Fibroblast of villous mesenchyme (primary cell): ENCODE measurements at regions not wholly inside any gene's neighbourhood (a gene's known extent, or its start where the extent isn't known, plus 50 kb on each side); places are given as distances from the start of the nearest gene placed in this dataset.
"Not testable (repeated sequence)": the region's sequence is repeated elsewhere in the genome, so short reads cannot be mapped to it uniquely, and the experiment has no call there.

ENCODE experiments used
- DNase-seq: peaks from one replicate; pipeline ENCODE4 v3.0.0-alpha.2; 2010; ENCODE audit warnings: low read depth
- H3K4me3 ChIP-seq: 2 replicates; pipeline ENCODE4 v1.5.1; 2011; ENCODE audit warnings: low read depth, mild to moderate bottlenecking, low read length
- CTCF ChIP-seq: IDR thresholded peaks from 2 replicates; pipeline ENCODE4 v1.5.1; 2012; ENCODE audit warnings: low read depth, mild to moderate bottlenecking, low read length; ENCODE audit not compliant: insufficient read depth

- no peak for DNase-seq
- TF ChIP-seq CTCF: no peak
- H3K4me3 ChIP-seq: no peak overlapping the region
Observed at GRCh38 chr2:154577390-154577789, 121.1 kb upstream of the KCNJ3 start.

- no peak for DNase-seq
- no peak for TF ChIP-seq CTCF
- no peak overlapping the region for H3K4me3 ChIP-seq
Observed at GRCh38 chr2:154580767-154581166, 117.7 kb upstream of the KCNJ3 start.

GRCh38 chr2:154582694-154583093 is 115.8 kb upstream of the KCNJ3 start:
- not testable (repeated sequence) for DNase-seq, H3K4me3 ChIP-seq

- DNase-seq, H3K4me3 ChIP-seq: not testable (repeated sequence)
Observed at GRCh38 chr2:154583274-154583673, 115.2 kb upstream of the KCNJ3 start.

- DNase-seq: no peak
- no peak overlapping the region for H3K4me3 ChIP-seq
- no peak for TF ChIP-seq CTCF
Observed at GRCh38 chr2:154587739-154588138, 110.8 kb upstream of the KCNJ3 start.

- TF ChIP-seq CTCF: no peak
- DNase-seq: no peak
- H3K4me3 ChIP-seq: no peak overlapping the region
Observed at GRCh38 chr2:154588838-154589237, 109.7 kb upstream of the KCNJ3 start.

- no peak overlapping the region for H3K4me3 ChIP-seq
- no peak for TF ChIP-seq CTCF
- DNase-seq: no peak
Observed at GRCh38 chr2:154589514-154589913, 109.0 kb upstream of the KCNJ3 start.

GRCh38 chr2:154591294-154591820 is 107.1 kb upstream of the KCNJ3 start:
- no peak for DNase-seq
- TF ChIP-seq CTCF: no peak
- H3K4me3 ChIP-seq: no peak overlapping the region
